Heart left ventricle (tissue), 13 donors: ENCODE measurements at regions not wholly inside any gene's neighbourhood (a gene's known extent, or its start where the extent isn't known, plus 50 kb on each side); places are given as distances from the start of the nearest gene placed in this dataset.

Experiments
- CTCF ChIP-seq, 12 donors: fragments of 200-600 bp; sonication (generic) in 4 of 12; IDR thresholded peaks; one replicate each; pipeline versions ENCODE4 v1.5.0 to v1.8.0; 2018 to 2022; ENCODE audit warnings: antibody characterized with exemption in 12 of 12, mild to moderate bottlenecking in 5 of 12
- POLR2A ChIP-seq, 2 donors: fragments of 450-650 bp; IDR thresholded peaks; one replicate each; pipeline ENCODE4 v1.6.1; 2017; ENCODE audit warnings: antibody characterized with exemption in 2 of 2, mild to moderate bottlenecking in 2 of 2, moderate library complexity in 2 of 2
- donor health status: ischemic (EF 13 %, LVEDD 7.1; RV severe dilation, severe dysfunction).
- donor health status: DM: no; HTN: yes; CAD: no.
- donor health status: DM: no; HTN: no; CAD: no.
- donor health status: ischemic (EF 25% LVEDD 6.9; RV normal size, moderate dysfunction).
- donor health status: ischemic (EF 25% LVEDD 5.7; RV mildly dilated, moderate dysfunction).
- donor health status: ischemic (EF 35%, LVEDD 5.7; RV mildly dilated, moderate dysfunction).
- donor health status: nonischemic (EF 11% LVEDD 7.7; RV severe dilation, severe dysfunction).
- donor health status: DM: yes; HTN: yes; CAD: no.
- donor health status: PGD.
- donor health status: ischemic (EF 29% LVEDD 5.4; RV normal size, mild dysfunction).
- donor health status: nonischemic (EF 23%, LVEDD 6.1; RV moderate dilation, normal function).

- TF ChIP-seq CTCF (IDR thresholded peaks at IDR 0.05) (no peak), POLR2A (IDR thresholded peaks at IDR 0.05) (no peak)
Measured at GRCh38 chr6:145169726-145170224, 565.5 kb downstream of the EPM2A start.
